Activated effector memory CD4-positive, alpha-beta T cell treated with Interleukin-2 at 50 U/mL for 16 hours (primary cell): ENCODE measurements at regions not wholly inside any gene's neighbourhood (a gene's known extent, or its start where the extent isn't known, plus 50 kb on each side); places are given as distances from the start of the nearest gene placed in this dataset.
"Not testable (repeated sequence)": the region's sequence is repeated elsewhere in the genome, so short reads cannot be mapped to it uniquely, and the experiment has no call there.

Experiments
- DNase-seq: peaks from one replicate; pipeline ENCODE4 v3.0.0-alpha.2; 2020

- no peak for DNase-seq
These were observed 94.6 kb upstream of the SCAF11 start for GRCh38 chr12:46084666-46085631.

DNA sequence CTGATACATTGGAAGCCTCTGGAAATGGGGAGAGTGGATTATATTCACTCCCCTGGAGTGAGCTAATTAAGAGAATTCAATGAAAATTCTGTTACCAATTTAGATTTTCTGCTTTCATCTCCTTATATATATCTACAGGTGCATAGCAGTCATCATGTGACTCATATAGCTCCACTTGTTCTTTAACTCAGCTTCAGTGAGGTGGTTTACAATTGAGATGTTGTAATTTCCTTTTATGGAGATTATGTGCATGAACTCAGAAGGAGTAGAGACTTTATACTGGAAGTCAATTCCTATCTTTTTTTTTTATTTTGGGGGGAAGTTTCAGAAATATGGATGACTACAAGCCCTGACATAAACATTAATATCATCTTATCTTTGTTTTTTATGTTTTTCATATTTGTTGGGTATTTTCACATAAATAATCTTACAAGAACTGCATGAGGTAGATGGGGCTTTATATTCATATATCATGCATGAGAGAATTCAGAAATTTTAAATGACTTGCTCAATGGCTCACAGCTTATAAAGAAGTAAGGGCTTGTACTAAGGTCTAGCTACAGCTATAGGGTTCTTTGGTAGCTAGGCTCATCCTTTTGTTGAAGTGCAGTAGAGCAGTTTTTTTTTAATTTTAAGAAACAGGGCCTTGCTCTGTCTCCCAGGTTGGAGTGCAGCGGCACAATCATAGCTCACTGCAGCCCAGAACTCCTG, 92.3 kb upstream of the SCAF11 start:
- no peak for DNase-seq

DNA sequence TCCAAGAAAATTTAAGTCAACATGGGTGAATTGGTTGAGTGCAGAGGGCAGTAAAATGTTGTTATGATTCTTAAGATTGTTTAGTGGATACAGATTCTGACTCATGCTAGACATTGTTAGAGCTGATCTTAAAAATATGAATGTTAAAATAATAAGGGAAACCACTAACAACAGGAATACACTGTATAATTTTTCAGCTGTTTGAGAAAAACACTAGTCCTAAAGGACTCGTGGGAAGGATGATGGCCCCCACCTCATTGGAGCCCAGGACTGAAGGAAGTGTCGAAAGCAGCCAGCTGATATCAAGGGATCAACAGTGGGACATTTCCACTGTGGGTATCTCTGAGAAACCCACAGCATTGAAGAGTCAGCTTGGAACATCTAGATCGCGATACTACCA, 82.9 kb upstream of the SCAF11 start:
- DNase-seq, result no peak

- peak; percentile 21 for DNase-seq
These were observed 81.6 kb upstream of the SCAF11 start for GRCh38 chr12:46071769-46072624.

GRCh38 chr12:46071335-46071734, 81.0 kb upstream of the SCAF11 start:
- no peak for DNase-seq

GRCh38 chr12:46067094-46067493, 76.7 kb upstream of the SCAF11 start:
- no peak for DNase-seq

GRCh38 chr12:46065412-46066166, 75.2 kb upstream of the SCAF11 start:
- no peak for DNase-seq

DNA sequence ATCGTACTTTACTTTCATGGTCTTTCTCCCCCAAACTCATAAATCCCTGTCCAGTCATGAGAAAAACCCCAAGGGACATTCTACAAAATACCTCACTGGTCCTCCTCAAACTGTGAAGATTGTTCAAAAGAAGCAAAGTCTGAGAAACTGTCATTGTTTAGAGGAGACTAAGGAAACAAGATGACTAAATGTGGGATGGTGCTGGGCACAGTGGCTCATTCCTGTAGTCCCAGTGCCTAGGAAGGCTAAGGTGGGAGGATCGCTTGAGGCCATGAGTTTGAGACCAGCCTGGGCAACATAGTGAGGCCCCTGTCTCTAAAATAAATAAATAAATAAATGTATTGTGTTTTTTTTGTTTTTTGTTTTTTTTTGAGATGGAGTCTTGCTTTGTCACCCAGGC, 74.2 kb upstream of the SCAF11 start:
- DNase-seq, result no peak

DNA sequence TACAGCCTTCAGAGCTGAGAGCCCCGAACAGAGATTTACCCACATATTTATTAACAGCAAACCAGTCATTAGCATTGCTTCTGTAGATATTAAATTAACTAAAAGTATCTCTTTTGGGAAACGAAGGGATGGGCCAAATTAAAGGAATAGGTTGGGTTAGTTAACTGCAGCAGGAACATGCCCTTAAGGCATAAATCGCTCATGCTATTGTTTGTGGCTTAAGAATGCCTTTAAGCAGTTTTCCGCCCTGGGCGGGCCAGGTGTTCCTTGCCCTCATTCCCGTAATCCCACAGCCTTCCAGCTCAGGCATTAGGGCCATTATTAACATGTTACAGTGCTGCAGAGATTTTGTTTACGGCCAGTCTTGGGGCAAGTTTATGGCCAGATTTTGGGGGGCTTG, 68.3 kb upstream of the SCAF11 start:
- DNase-seq, result not testable (repeated sequence)

GRCh38 chr12:46050805-46051204, 60.4 kb upstream of the SCAF11 start:
- no peak for DNase-seq

- DNase-seq, result no peak
These were observed 59.3 kb upstream of the SCAF11 start for GRCh38 chr12:46049665-46050064.

GRCh38 chr12:46046436-46046835, 56.1 kb upstream of the SCAF11 start:
- no peak for DNase-seq

- DNase-seq, result no peak
These were observed 53.7 kb upstream of the SCAF11 start for GRCh38 chr12:46043972-46044520.
